ENCODE measurements at regions not wholly inside any gene's neighbourhood (a gene's known extent, or its start where the extent isn't known, plus 50 kb on each side); places are given as distances from the start of the nearest gene placed in this dataset.

DNA sequence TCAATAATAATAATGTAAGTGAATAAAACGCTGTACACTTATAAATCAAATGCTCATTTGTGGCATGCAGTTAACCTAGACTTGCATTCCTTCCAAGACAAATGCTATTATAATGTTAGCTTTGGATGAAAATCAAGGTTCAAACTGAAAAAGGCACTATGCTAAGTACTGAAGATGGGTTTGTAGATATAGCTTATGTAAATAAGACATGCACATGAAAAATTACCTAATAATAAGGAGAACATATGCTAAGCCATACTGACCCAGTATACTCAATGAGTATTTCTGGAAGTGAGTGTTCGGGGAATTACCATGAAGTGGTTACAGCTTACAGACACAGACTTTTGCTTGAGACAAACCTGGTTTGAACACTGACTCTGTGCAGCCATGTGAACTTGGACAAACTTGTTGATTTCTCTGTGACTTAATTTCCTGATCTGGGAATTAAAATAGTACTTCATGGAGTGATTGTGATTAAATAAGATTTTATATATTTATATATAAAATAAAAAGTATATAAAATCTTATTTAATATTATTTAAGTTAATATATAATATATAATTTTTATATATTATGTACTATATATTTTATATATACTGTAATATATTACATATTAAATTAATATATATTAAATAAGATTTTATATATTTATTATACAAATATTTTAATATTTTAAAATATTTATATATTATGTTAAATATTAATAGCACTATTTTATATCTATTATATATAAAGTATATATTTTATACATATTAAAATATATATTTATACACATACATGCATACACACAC, 159.2 kb downstream of the ZPLD1 start:
- TF ChIP-seq, protein P1, sequence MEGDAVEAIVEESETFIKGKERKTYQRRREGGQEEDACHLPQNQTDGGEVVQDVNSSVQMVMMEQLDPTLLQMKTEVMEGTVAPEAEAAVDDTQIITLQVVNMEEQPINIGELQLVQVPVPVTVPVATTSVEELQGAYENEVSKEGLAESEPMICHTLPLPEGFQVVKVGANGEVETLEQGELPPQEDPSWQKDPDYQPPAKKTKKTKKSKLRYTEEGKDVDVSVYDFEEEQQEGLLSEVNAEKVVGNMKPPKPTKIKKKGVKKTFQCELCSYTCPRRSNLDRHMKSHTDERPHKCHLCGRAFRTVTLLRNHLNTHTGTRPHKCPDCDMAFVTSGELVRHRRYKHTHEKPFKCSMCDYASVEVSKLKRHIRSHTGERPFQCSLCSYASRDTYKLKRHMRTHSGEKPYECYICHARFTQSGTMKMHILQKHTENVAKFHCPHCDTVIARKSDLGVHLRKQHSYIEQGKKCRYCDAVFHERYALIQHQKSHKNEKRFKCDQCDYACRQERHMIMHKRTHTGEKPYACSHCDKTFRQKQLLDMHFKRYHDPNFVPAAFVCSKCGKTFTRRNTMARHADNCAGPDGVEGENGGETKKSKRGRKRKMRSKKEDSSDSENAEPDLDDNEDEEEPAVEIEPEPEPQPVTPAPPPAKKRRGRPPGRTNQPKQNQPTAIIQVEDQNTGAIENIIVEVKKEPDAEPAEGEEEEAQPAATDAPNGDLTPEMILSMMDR (IDR thresholded peaks at IDR 0.05; ENCODE audit: insufficient read depth, low read length) = no peak
- no peak overlapping the region for H3K4me3 ChIP-seq (ENCODE audit: low read depth, low read length)
- DNase-seq (ENCODE audit: low read depth) = no peak

DNA sequence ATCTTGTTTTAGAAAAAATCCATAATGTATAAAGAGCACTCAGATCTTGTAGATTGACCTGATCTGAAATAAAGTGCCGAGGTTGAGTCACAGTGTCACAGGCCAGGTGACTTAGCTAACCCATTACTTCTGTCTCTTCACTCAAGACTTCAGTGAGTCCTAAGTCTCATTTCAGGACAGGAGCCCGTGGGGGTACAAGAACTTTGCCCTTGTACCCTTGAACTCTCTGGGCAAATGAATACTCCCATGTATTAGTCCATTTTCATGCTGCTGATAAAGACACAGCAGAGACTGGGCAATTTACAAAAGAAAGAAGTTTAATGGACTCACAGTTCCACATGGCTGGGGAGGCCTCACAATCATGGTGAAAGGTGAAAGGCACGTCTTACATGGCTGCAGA, 160.2 kb downstream of the ZPLD1 start:
- TF ChIP-seq, protein P1 (IDR thresholded peaks at IDR 0.05; ENCODE audit: insufficient read depth, low read length) = no peak
- DNase-seq (ENCODE audit: low read depth) = no peak
- no peak overlapping the region for H3K4me3 ChIP-seq (ENCODE audit: low read depth, low read length)

DNA sequence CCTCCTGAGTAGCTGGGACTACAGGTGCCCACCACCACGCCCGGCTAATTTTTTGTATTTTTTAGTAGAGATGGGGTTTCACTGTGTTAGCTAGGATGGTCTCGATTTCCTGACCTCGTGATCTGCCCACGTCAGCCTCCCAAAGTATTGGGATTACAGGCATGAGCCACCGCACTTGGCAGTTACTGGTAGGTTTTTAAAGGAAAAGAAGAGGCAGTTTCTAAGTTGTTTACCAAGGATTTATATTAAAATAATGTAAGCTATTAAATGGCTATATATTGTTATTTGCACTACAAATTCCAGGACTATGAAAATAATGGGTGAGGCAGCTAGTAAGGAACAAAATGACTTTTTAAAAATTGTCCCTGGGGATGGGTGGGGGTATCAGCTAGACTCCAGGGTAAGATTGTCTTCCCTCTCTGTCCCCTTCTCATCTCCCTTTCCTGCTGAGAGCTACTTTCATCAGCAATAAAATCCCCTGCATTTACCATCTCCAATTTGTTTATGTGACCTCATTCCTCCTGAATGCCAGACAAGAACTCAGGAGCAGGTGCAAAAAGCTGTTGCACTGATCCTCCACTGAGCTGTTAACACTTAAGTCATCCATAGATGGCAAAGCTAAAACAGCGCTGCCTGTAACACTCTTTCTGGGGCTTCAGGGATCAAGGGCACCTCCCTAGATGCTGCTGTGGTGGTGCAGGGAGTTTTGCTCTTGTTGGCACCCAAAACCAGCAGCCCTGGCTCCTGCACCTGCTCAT, 165.2 kb downstream of the ZPLD1 start:
- no peak overlapping the region for H3K4me3 ChIP-seq (ENCODE audit: low read depth, low read length)
- DNase-seq (ENCODE audit: low read depth) = no peak
- TF ChIP-seq, protein P1 (IDR thresholded peaks at IDR 0.05; ENCODE audit: insufficient read depth, low read length) = no peak

DNA sequence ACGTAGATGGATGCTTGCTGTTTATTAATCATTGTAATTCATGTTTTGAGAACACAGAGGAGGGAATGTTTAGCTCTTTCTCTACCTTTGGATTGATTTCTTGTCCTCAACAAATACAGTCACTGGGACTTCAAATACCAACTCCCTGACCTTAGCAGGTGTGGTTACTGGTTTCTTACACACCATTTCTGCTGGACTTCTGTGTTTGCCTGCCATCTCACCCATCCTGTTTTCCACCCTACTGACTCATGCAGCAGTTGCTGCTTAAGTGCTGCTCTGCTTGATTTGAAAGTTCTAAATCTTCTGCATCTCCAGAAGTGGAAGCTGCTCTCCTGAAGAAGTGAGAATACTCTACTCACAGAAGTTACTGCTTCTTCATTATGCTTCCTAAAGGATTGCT, 170.3 kb downstream of the ZPLD1 start:
- TF ChIP-seq, protein P1 (IDR thresholded peaks at IDR 0.05; ENCODE audit: insufficient read depth, low read length) = no peak
- H3K4me3 ChIP-seq (ENCODE audit: low read depth, low read length) = no peak overlapping the region
- no peak for DNase-seq (ENCODE audit: low read depth)

DNA sequence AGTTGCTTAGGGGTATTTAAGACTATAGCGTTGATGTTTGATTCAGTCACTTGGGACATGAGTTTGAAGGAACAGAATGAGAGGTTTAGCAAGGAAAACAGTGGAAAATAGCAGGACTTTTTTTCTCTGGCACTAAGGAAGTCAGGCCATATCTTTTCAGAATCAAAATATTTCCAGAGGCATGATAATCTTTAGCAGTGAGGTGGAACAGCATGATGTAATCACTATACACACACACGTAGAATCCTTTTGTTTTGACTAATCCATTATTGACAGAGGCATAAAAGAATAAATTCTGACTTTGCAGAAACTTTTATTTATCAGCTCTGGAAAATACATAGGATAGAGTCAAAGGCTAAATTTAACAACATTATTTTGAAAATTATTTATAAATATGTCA, 174.1 kb downstream of the ZPLD1 start:
- no peak overlapping the region for H3K4me3 ChIP-seq (ENCODE audit: low read depth, low read length)
- no peak for DNase-seq (ENCODE audit: low read depth)
- TF ChIP-seq, protein P1 (IDR thresholded peaks at IDR 0.05; ENCODE audit: insufficient read depth, low read length) = no peak

DNA sequence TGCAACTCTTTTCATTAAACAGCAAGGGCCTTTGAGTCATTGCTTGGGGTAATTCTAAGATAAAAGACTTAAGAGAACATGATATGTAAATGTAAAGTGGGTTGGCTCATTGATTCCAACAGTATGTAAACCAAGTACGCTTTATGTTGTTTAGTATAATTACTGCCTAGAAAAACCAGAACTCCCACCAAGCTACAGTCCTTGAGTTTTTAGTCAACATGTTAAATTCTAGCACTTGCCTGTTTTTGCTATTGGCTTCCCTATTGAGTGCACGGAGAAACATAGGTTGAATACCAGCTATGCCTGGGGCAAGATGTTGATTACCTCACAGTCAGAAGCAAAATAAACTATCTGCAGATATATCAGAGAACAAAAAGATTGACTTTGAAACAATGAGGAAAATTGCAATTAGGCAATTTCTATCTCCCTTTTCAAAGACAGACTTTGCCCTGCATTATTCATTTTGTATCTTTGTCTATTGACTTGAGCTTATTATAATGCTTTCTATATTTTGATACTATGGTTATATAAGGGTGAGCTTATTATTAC, 179.3 kb downstream of the ZPLD1 start:
- no peak for DNase-seq (ENCODE audit: low read depth)
- TF ChIP-seq, protein P1 (IDR thresholded peaks at IDR 0.05; ENCODE audit: insufficient read depth, low read length) = no peak
- no peak overlapping the region for H3K4me3 ChIP-seq (ENCODE audit: low read depth, low read length)

All from fibroblast of the aortic adventitia (primary cell).